ACHN (cell line): ENCODE measurements at regions not wholly inside any gene's neighbourhood (a gene's known extent, or its start where the extent isn't known, plus 50 kb on each side); places are given as distances from the start of the nearest gene placed in this dataset.

ENCODE experiments used
- DNase-seq: peaks from one replicate; pipeline ENCODE4 v3.0.0-alpha.2; 2015
- in situ Hi-C: cut with HindIII; loops from 2 replicates; pipeline ENCODE4 v1.10.0; 2017; ENCODE audit warnings: low sequenced_read_pairs, low pct_ligation_motif_present, low pct_unique_long_range_greater_than_20kb

DNA sequence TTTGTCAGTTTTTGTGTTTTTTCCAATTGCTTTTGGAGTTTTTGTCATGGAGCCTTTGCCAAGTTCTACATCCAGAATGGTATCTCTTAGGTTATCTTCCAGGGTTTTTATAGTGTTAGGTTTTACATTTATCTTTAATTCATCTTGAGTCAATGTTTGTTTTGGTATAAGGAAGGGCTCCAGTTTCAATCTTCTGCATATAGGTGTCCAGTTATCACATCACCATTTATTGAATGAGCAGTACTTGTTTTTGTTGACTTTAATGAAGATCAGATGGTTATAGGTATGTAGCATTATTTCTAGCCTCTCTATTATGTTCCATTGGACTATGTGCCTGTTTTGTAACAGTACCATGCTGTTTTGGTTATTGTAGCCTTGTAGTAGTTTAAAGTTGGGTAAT lies 1233.1 kb downstream of the PLA2G4A start:
- in situ Hi-C loops: no loop called here
- no peak for DNase-seq

- DNase-seq: no peak
- in situ Hi-C loops: no loop called here
These were observed 1233.7 kb downstream of the PLA2G4A start for GRCh38 chr1:188062456-188062855.

GRCh38 chr1:188065917-188066316 lies 1237.2 kb downstream of the PLA2G4A start:
- in situ Hi-C loops: no loop called here

GRCh38 chr1:188070848-188071247 lies 1242.1 kb downstream of the PLA2G4A start:
- DNase-seq: no peak
- in situ Hi-C loops: no loop called here

More at GRCh38 chr1:188065917-188066316, 1237.2 kb downstream of the PLA2G4A start:
- no peak for DNase-seq

- in situ Hi-C loops: no loop called here
- no peak for DNase-seq
These were observed 1260.3 kb downstream of the PLA2G4A start for GRCh38 chr1:188089015-188089414.

DNA sequence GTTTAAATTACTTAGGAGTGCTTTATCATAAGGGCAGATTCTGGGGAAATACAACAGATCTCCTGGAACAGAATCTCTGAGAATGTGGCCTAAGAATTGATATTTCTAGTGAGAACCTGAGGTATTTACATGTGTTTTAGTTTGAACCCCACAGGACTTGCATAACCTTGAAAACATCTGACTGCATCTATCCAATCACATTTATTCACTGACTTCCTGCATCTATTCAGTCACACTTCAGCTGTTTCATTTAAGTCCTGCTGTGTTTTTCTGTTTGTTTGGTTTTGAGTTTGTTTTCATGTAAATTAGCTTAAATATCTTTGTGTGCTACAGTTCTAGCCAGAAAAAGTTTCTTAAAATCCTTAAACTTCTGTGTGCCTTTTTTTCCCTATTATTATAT lies 1260.7 kb downstream of the PLA2G4A start:
- in situ Hi-C loops: no loop called here
- no peak for DNase-seq

GRCh38 chr1:188096521-188096920 lies 1267.8 kb downstream of the PLA2G4A start:
- DNase-seq: no peak
- in situ Hi-C loops: no loop called here

DNA sequence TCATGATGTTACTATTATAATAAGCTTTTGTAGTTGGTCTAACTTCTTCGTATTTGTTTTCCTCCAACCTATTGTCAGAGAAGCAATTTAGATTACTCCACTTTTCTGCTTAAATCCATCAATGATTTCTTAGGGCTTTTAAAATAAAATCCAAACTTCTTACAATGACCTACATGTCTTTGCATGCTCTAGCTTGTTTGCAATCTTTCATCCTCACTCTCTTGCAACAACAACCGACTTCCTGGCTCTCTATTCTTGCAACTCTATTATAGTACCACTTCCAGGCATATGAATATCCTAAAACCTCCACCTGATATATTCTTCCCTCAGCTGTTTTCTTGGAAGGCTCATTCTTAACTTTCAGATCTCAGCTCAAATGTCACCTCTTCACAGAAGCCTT lies 1288.7 kb downstream of the PLA2G4A start:
- in situ Hi-C loops: no loop called here

DNA sequence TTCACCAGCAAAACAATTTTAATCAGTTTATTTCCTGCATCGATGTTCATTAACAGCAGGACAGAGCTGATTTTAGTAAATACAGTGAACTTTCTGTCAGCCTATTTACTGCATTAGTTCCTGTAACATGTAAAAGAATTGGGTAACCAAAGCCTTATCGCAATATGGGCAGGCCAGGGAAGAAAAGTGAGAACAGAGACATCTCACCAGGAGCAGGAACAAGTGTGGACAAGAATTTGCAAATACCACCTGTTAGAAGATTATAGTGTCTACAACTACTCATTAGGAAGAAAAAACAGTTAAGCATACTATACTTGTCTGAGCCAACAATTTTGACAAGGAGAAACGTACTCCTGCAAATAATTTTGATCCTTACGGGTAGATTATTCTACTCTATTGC lies 1293.9 kb downstream of the PLA2G4A start:
- in situ Hi-C loops: no loop called here
- no peak for DNase-seq

More for the DNA sequence above, 1288.7 kb downstream of the PLA2G4A start:
- no peak for DNase-seq

DNA sequence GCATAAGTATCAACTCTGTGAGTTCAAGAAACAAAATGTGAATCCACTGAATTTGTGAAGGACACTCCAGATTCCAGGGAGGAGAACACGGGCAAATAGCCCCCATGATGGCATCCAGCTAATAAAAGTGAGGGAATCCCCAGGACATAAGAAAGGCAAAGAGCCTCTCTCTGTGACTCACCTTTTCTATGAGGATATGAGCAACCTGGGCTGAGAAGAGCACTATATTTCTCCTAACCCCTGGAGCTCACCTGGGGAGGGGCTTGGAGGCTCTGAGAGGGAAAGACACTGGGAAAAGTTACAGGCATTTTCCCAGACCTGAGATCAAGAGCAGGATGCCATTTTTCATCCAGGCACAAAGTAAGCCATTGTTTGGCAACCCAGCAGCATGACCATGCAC lies 1298.8 kb downstream of the PLA2G4A start:
- DNase-seq: no peak
- in situ Hi-C loops: no loop called here

- in situ Hi-C loops: no loop called here
- no peak for DNase-seq
These were observed 1300.0 kb downstream of the PLA2G4A start for GRCh38 chr1:188128761-188129160.

GRCh38 chr1:188129856-188130838 lies 1301.4 kb downstream of the PLA2G4A start:
- DNase-seq: no peak
- in situ Hi-C loops: no loop called here

DNA sequence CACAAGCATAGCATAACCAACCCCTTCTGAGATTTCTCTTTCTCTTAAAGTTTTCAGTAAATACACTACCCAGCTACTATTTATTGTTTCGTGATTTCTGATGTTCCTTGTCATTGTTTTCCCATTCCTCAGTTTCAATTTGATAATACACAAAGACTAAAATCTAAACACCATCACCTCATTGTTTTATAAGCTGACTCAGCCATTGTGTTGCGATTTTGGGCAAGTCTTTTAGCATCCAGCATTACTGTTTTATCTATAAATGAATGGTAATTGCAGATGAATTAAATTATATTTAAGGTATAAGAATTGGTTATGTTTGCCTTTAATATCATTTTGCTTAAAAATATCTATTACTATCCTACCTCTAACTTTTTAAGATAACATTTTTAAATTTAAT lies 1308.5 kb downstream of the PLA2G4A start:
- no peak for DNase-seq
- in situ Hi-C loops: no loop called here

DNA sequence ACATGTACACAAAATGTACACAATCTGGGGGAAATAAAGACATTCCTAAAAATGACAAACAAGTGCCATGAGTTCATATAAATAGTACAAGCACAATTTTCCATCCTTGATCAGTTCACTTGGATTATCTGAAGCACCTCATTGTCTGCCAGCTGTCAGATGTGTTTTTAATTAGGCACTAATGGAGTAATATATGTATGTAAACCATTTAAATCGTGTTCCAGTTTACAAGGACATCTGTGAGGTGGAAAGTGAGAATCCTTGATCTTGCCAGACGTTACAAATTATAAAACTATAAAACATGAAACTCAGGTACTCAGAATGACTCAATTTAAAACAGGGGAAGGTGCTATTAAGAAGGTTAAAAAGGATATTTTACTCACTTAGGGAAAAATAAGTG lies 1312.2 kb downstream of the PLA2G4A start:
- no peak for DNase-seq
- in situ Hi-C loops: no loop called here

- in situ Hi-C loops: no loop called here
- no peak for DNase-seq
These were observed 1325.4 kb downstream of the PLA2G4A start for GRCh38 chr1:188154196-188154595.

DNA sequence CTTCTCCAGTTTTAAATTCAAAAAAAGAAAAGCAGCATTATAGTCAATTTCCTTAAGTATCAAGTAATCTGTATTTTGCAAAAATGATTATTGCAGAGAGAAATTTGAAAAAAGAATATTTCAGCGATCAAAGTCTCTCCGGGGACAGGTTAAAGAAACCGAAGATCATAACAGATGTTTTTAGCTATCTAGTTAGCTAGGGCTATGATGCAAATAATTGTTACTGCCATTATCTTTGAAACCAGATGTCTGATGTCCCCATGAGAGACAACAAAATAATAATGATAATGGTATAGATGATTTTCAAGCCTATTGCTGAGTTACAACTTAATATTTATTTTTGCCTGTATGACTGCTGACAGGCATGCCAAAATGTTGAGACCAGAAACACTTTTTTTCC lies 1326.0 kb downstream of the PLA2G4A start:
- no peak for DNase-seq
- in situ Hi-C loops: no loop called here

DNA sequence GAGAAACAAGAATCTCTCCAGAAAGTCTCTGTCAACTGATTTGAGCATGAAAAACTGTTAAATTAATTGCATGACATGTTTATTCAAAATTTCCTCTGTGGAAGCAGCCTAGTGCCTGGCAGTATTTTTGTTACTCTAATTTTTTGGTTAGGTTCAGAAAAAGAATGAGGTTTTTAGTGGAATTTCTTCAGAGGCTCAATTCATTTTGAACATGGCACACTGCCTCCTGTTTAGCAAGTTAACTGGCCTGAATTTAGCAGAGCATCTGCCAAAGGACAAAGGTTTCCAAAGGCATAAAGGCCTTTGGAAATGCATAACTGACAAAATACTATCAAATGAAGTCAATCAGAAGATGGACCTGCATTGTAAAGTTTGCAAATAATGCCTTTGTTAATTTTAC lies 1326.5 kb downstream of the PLA2G4A start:
- in situ Hi-C loops: no loop called here

DNA sequence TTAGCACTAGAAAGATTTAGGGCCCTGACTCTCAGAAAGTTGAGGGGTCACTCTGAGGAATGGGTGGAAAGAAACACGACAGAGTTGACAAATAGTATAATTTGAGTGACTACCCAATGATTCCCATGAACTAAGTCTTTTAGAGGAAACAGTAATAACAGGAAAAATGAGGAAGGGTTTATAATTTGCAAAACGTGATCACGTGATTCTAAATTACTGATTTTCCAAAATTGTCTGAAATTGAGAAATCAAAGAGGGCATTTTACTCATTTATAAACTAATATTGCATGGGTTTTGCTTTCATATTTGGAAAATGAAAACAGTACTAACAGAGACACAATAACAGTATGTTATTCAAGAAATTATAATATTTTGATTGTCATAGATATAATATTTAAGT lies 1335.7 kb downstream of the PLA2G4A start:
- in situ Hi-C loops: no loop called here

More for the DNA sequence above, 1326.5 kb downstream of the PLA2G4A start:
- DNase-seq: no peak

GRCh38 chr1:188166654-188167053 lies 1337.9 kb downstream of the PLA2G4A start:
- in situ Hi-C loops: no loop called here
- DNase-seq: no peak

More for the DNA sequence above, 1335.7 kb downstream of the PLA2G4A start:
- no peak for DNase-seq

DNA sequence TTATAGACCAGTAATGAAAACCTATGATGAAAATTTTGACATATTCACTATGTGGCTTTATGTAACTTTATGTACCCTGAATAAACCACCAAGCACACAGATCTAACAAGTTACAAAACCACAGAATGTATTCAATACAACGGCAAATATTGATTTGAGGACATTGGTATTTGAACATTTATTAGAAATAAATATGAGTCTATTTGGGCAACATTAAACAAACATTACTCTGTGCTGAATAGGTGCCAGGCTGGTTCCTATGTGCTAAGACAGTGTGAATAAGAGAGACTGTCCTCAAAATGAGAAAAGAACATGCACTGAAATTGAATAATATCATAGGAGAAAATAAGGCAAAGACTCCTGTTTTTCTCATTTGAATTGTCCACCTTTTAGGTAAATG lies 1341.2 kb downstream of the PLA2G4A start:
- in situ Hi-C loops: no loop called here
- no peak for DNase-seq
